Trophoblast cell (in vitro differentiated cells and primary cell): ENCODE measurements at regions not wholly inside any gene's neighbourhood (a gene's known extent, or its start where the extent isn't known, plus 50 kb on each side); places are given as distances from the start of the nearest gene placed in this dataset.
A peak's percentile ranks its signal among the peaks of the same experiment; 100 is the strongest.
"Not testable (repeated sequence)": the region's sequence is repeated elsewhere in the genome, so short reads cannot be mapped to it uniquely, and the experiment has no call there.

Experiments used
- DNase-seq, 2 donors: peaks; one replicate each; pipeline ENCODE4 v3.0.0-alpha.2; 2016
- H2AFZ ChIP-seq: 2 replicates; pipeline ENCODE4 v1.6.1; 2013; ENCODE audit warnings: low read length, moderate library complexity, mild to moderate bottlenecking; ENCODE audit not compliant: insufficient read depth, poor library complexity
- H2AK5ac ChIP-seq: 2 replicates; pipeline ENCODE4 v1.6.1; 2013; ENCODE audit warnings: mild to moderate bottlenecking, low read length
- H2BK120ac ChIP-seq: 2 replicates; pipeline ENCODE4 v1.6.1; 2013; ENCODE audit warnings: low read length, mild to moderate bottlenecking, moderate library complexity; ENCODE audit not compliant: insufficient read depth, poor library complexity
- H2BK12ac ChIP-seq: 2 replicates; pipeline ENCODE4 v1.6.1; 2013; ENCODE audit warnings: mild to moderate bottlenecking, low read length, moderate library complexity
- H2BK5ac ChIP-seq: 2 replicates; pipeline ENCODE4 v1.6.1; 2013; ENCODE audit warnings: low read length, low read depth, moderate library complexity, mild to moderate bottlenecking; ENCODE audit not compliant: poor library complexity
- H3K14ac ChIP-seq: 2 replicates; pipeline ENCODE4 v1.6.1; 2013; ENCODE audit warnings: mild to moderate bottlenecking, low read length
- H3K18ac ChIP-seq: 2 replicates; pipeline ENCODE4 v1.6.1; 2013; ENCODE audit warnings: mild to moderate bottlenecking, low read length
- H3K23ac ChIP-seq: 2 replicates; pipeline ENCODE4 v1.6.1; 2013; ENCODE audit warnings: low read length
- H3K27ac ChIP-seq: 2 replicates; pipeline ENCODE4 v1.5.1; 2013; ENCODE audit warnings: low read depth, mild to moderate bottlenecking, inconsistent platforms, low read length, moderate library complexity
- H3K27me3 ChIP-seq: 2 replicates; pipeline ENCODE4 v1.6.1; 2013; ENCODE audit warnings: inconsistent platforms, mild to moderate bottlenecking, low read length, moderate library complexity; ENCODE audit not compliant: insufficient read depth
- H3K36me3 ChIP-seq, 2 experiments: 1 replicate in 1 of 2; 2 replicates in 1 of 2; pipeline ENCODE4 v1.6.1; 2013; ENCODE audit warnings: low read length in 2 of 2, mild to moderate bottlenecking in 2 of 2, moderate library complexity in 1 of 2; ENCODE audit not compliant: insufficient read depth in 2 of 2, control insufficient read depth in 1 of 2
- H3K4ac ChIP-seq: 2 replicates; pipeline ENCODE4 v1.6.1; 2013; ENCODE audit warnings: low read depth, mild to moderate bottlenecking, low read length, moderate library complexity
- H3K4me1 ChIP-seq, 2 experiments: 1 replicate in 1 of 2; 2 replicates in 1 of 2; pipeline ENCODE4 v1.6.1; 2013; ENCODE audit warnings: low read length in 2 of 2, mild to moderate bottlenecking in 2 of 2, moderate library complexity in 1 of 2; ENCODE audit not compliant: insufficient read depth in 2 of 2, control insufficient read depth in 1 of 2
- H3K4me2 ChIP-seq: 2 replicates; pipeline ENCODE4 v1.6.1; 2013; ENCODE audit warnings: inconsistent platforms, mild to moderate bottlenecking, low read length, moderate library complexity
- H3K4me3 ChIP-seq: 2 replicates; pipeline ENCODE4 v1.5.1; 2013; ENCODE audit warnings: mild to moderate bottlenecking, low read depth, low read length, inconsistent platforms
- H3K79me1 ChIP-seq: one replicate; pipeline ENCODE4 v1.6.1; 2013; ENCODE audit warnings: low read length
- H3K79me2 ChIP-seq: 2 replicates; pipeline ENCODE4 v1.6.1; 2013; ENCODE audit warnings: low read length, mild to moderate bottlenecking; ENCODE audit not compliant: control insufficient read depth, insufficient read depth, poor library complexity
- H3K9ac ChIP-seq: 2 replicates; pipeline ENCODE4 v1.6.1; 2013; ENCODE audit warnings: mild to moderate bottlenecking, low read length
- H3K9me3 ChIP-seq: 2 replicates; pipeline ENCODE4 v1.6.1; 2013; ENCODE audit warnings: low read depth, mild to moderate bottlenecking, control low read depth, inconsistent platforms, low read length; ENCODE audit not compliant: insufficient read depth
- H4K12ac ChIP-seq: 2 replicates; pipeline ENCODE4 v1.6.1; 2013; ENCODE audit warnings: low read depth, mild to moderate bottlenecking, low read length, moderate library complexity
- H4K8ac ChIP-seq: 2 replicates; pipeline ENCODE4 v1.6.1; 2013; ENCODE audit warnings: low read depth, mild to moderate bottlenecking, low read length, moderate library complexity
- H4K91ac ChIP-seq: one replicate; pipeline ENCODE4 v1.6.1; 2013; ENCODE audit warnings: low read depth, mild to moderate bottlenecking, low read length, moderate library complexity
- WGBS: extraction: QIAGEN DNeasy Blood & Tissue Kit; methylation state at CpG from one replicate; pipeline ENCODE4 v1.1.7; 2013; ENCODE audit warnings: missing lambda C conversion rate; ENCODE audit not compliant: insufficient read length, insufficient coverage; ENCODE audit errors: extremely low coverage; 5-methylcytosine and 5-hydroxymethylcytosine counted together

- Histone ChIP-seq H3K4me1 (no peaks in the 10 kb centered on the region), H3K9me3 (no peaks in the 10 kb centered on the region), H3K27me3 (no peaks in the 10 kb centered on the region), H3K18ac (no peak overlapping the region), H3K4ac (no peak overlapping the region), H2BK5ac (no peak overlapping the region), H4K12ac (no peak overlapping the region), H3K36me3 (no peaks in the 10 kb centered on the region), H4K91ac (no peak overlapping the region), H2AK5ac (no peak overlapping the region), H3K79me2 (no peaks in the 10 kb centered on the region), H3K79me1 (no peaks in the 10 kb centered on the region), H3K4me2 (no peak overlapping the region), H3K4me3 (no peak overlapping the region), H3K27ac (no peak overlapping the region), H4K8ac (no peak overlapping the region), H3K9ac (no peak overlapping the region), H3K14ac (no peak overlapping the region), H2BK12ac (no peak overlapping the region), H2BK120ac (no peak overlapping the region), H2AFZ (no peak overlapping the region), H3K23ac (no peak overlapping the region)
- no peak for DNase-seq
- WGBS = no CpG with 5 or more reads among the region's 2 CpGs
Measured at GRCh38 chr11:26865703-26866102, 128.2 kb upstream of the FIBIN start.

GRCh38 chr11:26867286-26867685 lies 126.6 kb upstream of the FIBIN start:
- H3K79me1 ChIP-seq = no peaks in the 10 kb centered on the region
- H3K36me3 ChIP-seq = no peaks in the 10 kb centered on the region
- no peak overlapping the region for H3K4me3 ChIP-seq
- H3K4ac ChIP-seq = no peak overlapping the region
- no peak overlapping the region for H2BK120ac ChIP-seq
- H3K79me2 ChIP-seq = no peaks in the 10 kb centered on the region
- no peak overlapping the region for H4K12ac ChIP-seq
- H3K4me2 ChIP-seq = no peak overlapping the region
- H2BK5ac ChIP-seq = no peak overlapping the region
- no peak overlapping the region for H4K8ac ChIP-seq
- H2AFZ ChIP-seq = no peak overlapping the region
- no peak overlapping the region for H3K18ac ChIP-seq
- no peak overlapping the region for H2AK5ac ChIP-seq
- no peak overlapping the region for H3K27ac ChIP-seq
- no peak overlapping the region for H4K91ac ChIP-seq
- H3K14ac ChIP-seq = no peak overlapping the region
- no peaks in the 10 kb centered on the region for H3K4me1 ChIP-seq
- H2BK12ac ChIP-seq = no peak overlapping the region
- H3K9me3 ChIP-seq = no peaks in the 10 kb centered on the region
- no peak overlapping the region for H3K9ac ChIP-seq
- DNase-seq = peak in 1 of 2 donors; percentile 18
- no peaks in the 10 kb centered on the region for H3K27me3 ChIP-seq
- no peak overlapping the region for H3K23ac ChIP-seq

- Histone ChIP-seq H3K27me3 (no peaks in the 10 kb centered on the region), H4K8ac (no peak overlapping the region), H2AK5ac (no peak overlapping the region), H3K79me1 (no peaks in the 10 kb centered on the region), H3K18ac (no peak overlapping the region), H3K79me2 (no peaks in the 10 kb centered on the region), H2AFZ (no peak overlapping the region), H2BK12ac (no peak overlapping the region), H4K91ac (no peak overlapping the region), H3K23ac (no peak overlapping the region), H2BK5ac (no peak overlapping the region), H3K4me2 (no peak overlapping the region), H3K14ac (no peak overlapping the region), H3K4me3 (no peak overlapping the region), H3K27ac (no peak overlapping the region), H4K12ac (no peak overlapping the region), H3K4ac (no peak overlapping the region), H3K9ac (no peak overlapping the region), H3K9me3 (peaks cover 3% of the 10 kb centered on the region), H3K36me3 (no peaks in the 10 kb centered on the region), H3K4me1 (no peaks in the 10 kb centered on the region), H2BK120ac (no peak overlapping the region)
- DNase-seq = no peak
- WGBS = no CpG with 5 or more reads among the region's 4 CpGs
Measured at GRCh38 chr11:26878959-26879581, 114.8 kb upstream of the FIBIN start.

DNA sequence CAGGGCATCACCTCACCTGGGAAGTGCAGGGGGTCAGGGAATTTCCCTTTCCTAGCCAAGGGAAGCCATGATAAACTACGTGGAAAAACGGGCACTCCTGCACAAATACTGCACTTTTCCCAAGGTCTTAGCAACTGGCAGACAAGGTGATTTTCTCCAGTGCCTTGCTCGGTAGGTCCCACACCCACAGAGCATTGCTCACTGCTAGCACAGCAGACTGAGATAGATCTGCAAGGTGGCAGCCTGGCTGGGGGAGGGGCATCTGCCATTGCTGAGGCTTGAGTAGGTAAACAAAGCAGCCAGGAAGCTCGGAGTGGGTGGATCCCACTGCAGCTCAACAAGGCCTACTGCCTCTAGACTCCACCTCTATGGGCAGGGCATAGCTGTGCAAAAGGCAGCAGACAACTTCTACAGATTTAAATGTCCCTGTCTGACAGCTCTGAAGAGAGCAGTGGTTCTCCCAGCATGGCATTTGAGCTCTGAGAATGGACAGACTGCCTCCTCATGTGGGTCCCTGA lies 111.5 kb upstream of the FIBIN start:
- WGBS = no CpG with 5 or more reads among the region's 4 CpGs
- not testable (repeated sequence) for H3K4ac ChIP-seq, H3K79me1 ChIP-seq, H2BK5ac ChIP-seq, H3K79me2 ChIP-seq, H3K9ac ChIP-seq, H2BK120ac ChIP-seq, H3K18ac ChIP-seq, H4K91ac ChIP-seq, H3K4me1 ChIP-seq, H2AK5ac ChIP-seq, H3K36me3 ChIP-seq, H3K4me3 ChIP-seq, H4K12ac ChIP-seq, H2AFZ ChIP-seq, H3K27ac ChIP-seq, H4K8ac ChIP-seq, H3K27me3 ChIP-seq, H3K23ac ChIP-seq, H3K4me2 ChIP-seq, H3K9me3 ChIP-seq, H3K14ac ChIP-seq, DNase-seq, H2BK12ac ChIP-seq
